ENCODE measurements at regions not wholly inside any gene's neighbourhood (a gene's known extent, or its start where the extent isn't known, plus 50 kb on each side); places are given as distances from the start of the nearest gene placed in this dataset.
"Not testable (repeated sequence)": the region's sequence is repeated elsewhere in the genome, so short reads cannot be mapped to it uniquely, and the experiment has no call there.

GRCh38 chr4:114249561-114249960, 270.1 kb upstream of the ARSJ start:
- DNase-seq (ENCODE audit: low spot score), result no peak

GRCh38 chr4:114249976-114250375, 270.5 kb upstream of the ARSJ start:
- no peak for DNase-seq (ENCODE audit: low spot score)

GRCh38 chr4:114250439-114250891, 271.0 kb upstream of the ARSJ start:
- no peak for DNase-seq (ENCODE audit: low spot score)

- DNase-seq (ENCODE audit: low spot score), result no peak
Observed at GRCh38 chr4:114251020-114251419, 271.6 kb upstream of the ARSJ start.

GRCh38 chr4:114252499-114252898, 273.1 kb upstream of the ARSJ start:
- DNase-seq (ENCODE audit: low spot score), result no peak

- no peak for DNase-seq (ENCODE audit: low spot score)
Observed at GRCh38 chr4:114257501-114257900, 278.1 kb upstream of the ARSJ start.

GRCh38 chr4:114262421-114262820, 283.0 kb upstream of the ARSJ start:
- not testable (repeated sequence) for DNase-seq (ENCODE audit: low spot score)

GRCh38 chr4:114263233-114263632, 283.8 kb upstream of the ARSJ start:
- no peak for DNase-seq (ENCODE audit: low spot score)

- DNase-seq (ENCODE audit: low spot score), result no peak
Observed at GRCh38 chr4:114264452-114264851, 285.0 kb upstream of the ARSJ start.

- no peak for DNase-seq (ENCODE audit: low spot score)
Observed at GRCh38 chr4:114264877-114265291, 285.4 kb upstream of the ARSJ start.

GRCh38 chr4:114265342-114265741, 285.9 kb upstream of the ARSJ start:
- no peak for DNase-seq (ENCODE audit: low spot score)

- DNase-seq (ENCODE audit: low spot score), result no peak
Observed at GRCh38 chr4:114267976-114268375, 288.5 kb upstream of the ARSJ start.

GRCh38 chr4:114271031-114271430, 291.6 kb upstream of the ARSJ start:
- no peak for DNase-seq (ENCODE audit: low spot score)

GRCh38 chr4:114272226-114272625, 292.8 kb upstream of the ARSJ start:
- no peak for DNase-seq (ENCODE audit: low spot score)

- DNase-seq (ENCODE audit: low spot score), result no peak
Observed at GRCh38 chr4:114273238-114273637, 293.8 kb upstream of the ARSJ start.

GRCh38 chr4:114277690-114278089, 298.2 kb upstream of the ARSJ start:
- no peak for DNase-seq (ENCODE audit: low spot score)

- DNase-seq (ENCODE audit: low spot score), result no peak
Observed at GRCh38 chr4:114279066-114279465, 299.6 kb upstream of the ARSJ start.

GRCh38 chr4:114279711-114280110, 300.3 kb upstream of the ARSJ start:
- DNase-seq (ENCODE audit: low spot score), result no peak

GRCh38 chr4:114280645-114281044, 301.2 kb upstream of the ARSJ start:
- DNase-seq (ENCODE audit: low spot score), result no peak

- no peak for DNase-seq (ENCODE audit: low spot score)
Observed at GRCh38 chr4:114281164-114281960, 301.9 kb upstream of the ARSJ start.

- no peak for DNase-seq (ENCODE audit: low spot score)
Observed at GRCh38 chr4:114282937-114283336, 303.5 kb upstream of the ARSJ start.

- DNase-seq (ENCODE audit: low spot score), result no peak
Observed at GRCh38 chr4:114284629-114285028, 305.2 kb upstream of the ARSJ start.

- no peak for DNase-seq (ENCODE audit: low spot score)
Observed at GRCh38 chr4:114286262-114286810, 306.9 kb upstream of the ARSJ start.

Measured in Ammon's horn (tissue), 1 donor.